Ishikawa (cell line): ENCODE measurements at regions not wholly inside any gene's neighbourhood (a gene's known extent, or its start where the extent isn't known, plus 50 kb on each side); places are given as distances from the start of the nearest gene placed in this dataset.

Source experiments
- CEBPB ChIP-seq: IDR thresholded peaks from 2 replicates; pipeline ENCODE4 v1.6.1; 2012
- CREB1 ChIP-seq: IDR thresholded peaks from 2 replicates; pipeline ENCODE4 v1.6.1; 2012; ENCODE audit warnings: low read depth
- EGR1 ChIP-seq: IDR thresholded peaks from 2 replicates; pipeline ENCODE4 v1.6.1; 2012
- EP300 ChIP-seq: IDR thresholded peaks from 2 replicates; pipeline ENCODE4 v1.6.1; 2012; ENCODE audit warnings: borderline replicate concordance
- FOXM1 ChIP-seq: IDR thresholded peaks from 2 replicates; pipeline ENCODE4 v1.6.1; 2012; ENCODE audit warnings: low read depth, borderline replicate concordance
- MAX ChIP-seq: IDR thresholded peaks from 2 replicates; pipeline ENCODE4 v1.6.1; 2012
- NFIC ChIP-seq: IDR thresholded peaks from 2 replicates; pipeline ENCODE4 v1.6.1; 2012
- RAD21 ChIP-seq: IDR thresholded peaks from 2 replicates; pipeline ENCODE4 v1.6.1; 2012; ENCODE audit warnings: low read depth
- REST ChIP-seq: IDR thresholded peaks from 2 replicates; pipeline ENCODE4 v1.6.1; 2012; ENCODE audit warnings: low read depth, mild to moderate bottlenecking
- TAF1 ChIP-seq: IDR thresholded peaks from 2 replicates; pipeline ENCODE4 v1.6.1; 2012; ENCODE audit warnings: low read depth, mild to moderate bottlenecking
- TCF12 ChIP-seq: IDR thresholded peaks from 2 replicates; pipeline ENCODE4 v1.6.1; 2012; ENCODE audit warnings: low read depth
- TEAD4 ChIP-seq: IDR thresholded peaks from 2 replicates; pipeline ENCODE4 v1.6.1; 2012
- USF1 ChIP-seq: IDR thresholded peaks from 2 replicates; pipeline ENCODE4 v1.6.1; 2012
- YY1 ChIP-seq: IDR thresholded peaks from 2 replicates; pipeline ENCODE4 v1.6.1; 2012; ENCODE audit warnings: low read depth
- ZBTB7A ChIP-seq: IDR thresholded peaks from 2 replicates; pipeline ENCODE4 v1.6.1; 2012; ENCODE audit warnings: low read depth

- TF ChIP-seq FOXM1 (no peak), EP300 (no peak), YY1 (no peak), ZBTB7A (no peak), CEBPB (no peak), TCF12 (no peak), NFIC (no peak), USF1 (no peak), MAX (no peak), TEAD4 (no peak), CREB1 (no peak), RAD21 (no peak), TAF1 (no peak)
Observed at GRCh38 chr6:98747273-98747672, 87.1 kb upstream of the POU3F2 start.

- TF ChIP-seq YY1, result no peak
- no peak for TF ChIP-seq CREB1
- TF ChIP-seq USF1, result no peak
- no peak for TF ChIP-seq EP300
- TF ChIP-seq EGR1, result no peak
- TF ChIP-seq RAD21, result no peak
- no peak for TF ChIP-seq TEAD4
- no peak for TF ChIP-seq NFIC
- TF ChIP-seq CEBPB, result no peak
Observed at GRCh38 chr6:98747960-98748359, 86.4 kb upstream of the POU3F2 start.

GRCh38 chr6:98759459-98759858 is 74.9 kb upstream of the POU3F2 start:
- no peak for TF ChIP-seq EGR1
- TF ChIP-seq EP300, result no peak
- no peak for TF ChIP-seq NFIC
- no peak for TF ChIP-seq MAX
- TF ChIP-seq CEBPB, result no peak
- no peak for TF ChIP-seq TAF1

GRCh38 chr6:98764373-98764911 is 69.9 kb upstream of the POU3F2 start:
- TF ChIP-seq EGR1 (no peak), TAF1 (no peak), ZBTB7A (no peak), EP300 (no peak), CREB1 (no peak), TCF12 (no peak), NFIC (no peak)

- TF ChIP-seq RAD21 (peak; percentile 43; the same call in 1 of the 2 replicates), FOXM1 (no peak)
Observed at GRCh38 chr6:98769546-98769945, 64.8 kb upstream of the POU3F2 start.

GRCh38 chr6:98775205-98775604 is 59.2 kb upstream of the POU3F2 start:
- TF ChIP-seq TCF12 (no peak), CEBPB (no peak), TEAD4 (no peak), FOXM1 (no peak), NFIC (no peak), USF1 (no peak), RAD21 (no peak), REST (no peak), EP300 (no peak), YY1 (no peak), TAF1 (no peak), MAX (no peak), CREB1 (no peak), EGR1 (no peak), ZBTB7A (no peak)

GRCh38 chr6:98777762-98778161 is 56.6 kb upstream of the POU3F2 start:
- TF ChIP-seq ZBTB7A, result no peak
- TF ChIP-seq FOXM1, result no peak
